ENCODE measurements at regions not wholly inside any gene's neighbourhood (a gene's known extent, or its start where the extent isn't known, plus 50 kb on each side); places are given as distances from the start of the nearest gene placed in this dataset.

DNA sequence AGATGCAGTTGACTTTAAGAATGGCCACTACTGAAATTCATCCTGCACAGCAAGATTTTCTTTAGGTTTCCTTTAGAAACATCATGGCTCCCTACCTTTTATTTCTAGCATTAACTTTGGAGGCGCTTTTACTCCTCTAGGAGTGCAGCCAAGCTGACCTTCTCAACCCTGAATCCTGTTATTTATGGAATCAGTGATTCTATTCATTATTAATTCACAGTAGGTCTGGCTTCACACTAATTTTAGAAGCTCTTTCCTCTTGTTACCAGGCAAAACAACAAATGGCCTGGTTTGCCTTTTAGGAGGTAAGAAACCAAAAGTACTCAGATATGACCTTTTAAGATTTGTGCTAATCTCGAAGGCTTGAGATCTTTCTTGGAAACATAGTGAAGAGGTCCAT lies 93.0 kb upstream of the PELI1 start:
- H3K36me3 ChIP-seq = no peaks in the 10 kb centered on the region
- DNase-seq = no peak
- intact Hi-C loops (cut with DNase I) = no loop called here
- H3K27ac ChIP-seq = no peak overlapping the region
- 90 to 92% methylated on average over 2 of the region's 2 CpGs for WGBS, 2 donors
- no peaks in the 10 kb centered on the region for H3K9me3 ChIP-seq
- TF ChIP-seq POLR2A (IDR thresholded peaks at IDR 0.05) (no peak), EP300 (IDR thresholded peaks at IDR 0.05) (no peak), POLR2AphosphoS5 (IDR thresholded peaks at IDR 0.05) (no peak)
- TF ChIP-seq, protein P1, sequence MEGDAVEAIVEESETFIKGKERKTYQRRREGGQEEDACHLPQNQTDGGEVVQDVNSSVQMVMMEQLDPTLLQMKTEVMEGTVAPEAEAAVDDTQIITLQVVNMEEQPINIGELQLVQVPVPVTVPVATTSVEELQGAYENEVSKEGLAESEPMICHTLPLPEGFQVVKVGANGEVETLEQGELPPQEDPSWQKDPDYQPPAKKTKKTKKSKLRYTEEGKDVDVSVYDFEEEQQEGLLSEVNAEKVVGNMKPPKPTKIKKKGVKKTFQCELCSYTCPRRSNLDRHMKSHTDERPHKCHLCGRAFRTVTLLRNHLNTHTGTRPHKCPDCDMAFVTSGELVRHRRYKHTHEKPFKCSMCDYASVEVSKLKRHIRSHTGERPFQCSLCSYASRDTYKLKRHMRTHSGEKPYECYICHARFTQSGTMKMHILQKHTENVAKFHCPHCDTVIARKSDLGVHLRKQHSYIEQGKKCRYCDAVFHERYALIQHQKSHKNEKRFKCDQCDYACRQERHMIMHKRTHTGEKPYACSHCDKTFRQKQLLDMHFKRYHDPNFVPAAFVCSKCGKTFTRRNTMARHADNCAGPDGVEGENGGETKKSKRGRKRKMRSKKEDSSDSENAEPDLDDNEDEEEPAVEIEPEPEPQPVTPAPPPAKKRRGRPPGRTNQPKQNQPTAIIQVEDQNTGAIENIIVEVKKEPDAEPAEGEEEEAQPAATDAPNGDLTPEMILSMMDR (IDR thresholded peaks at IDR 0.05) = no peak
- no peaks in the 10 kb centered on the region for H3K27me3 ChIP-seq
- peaks cover 0 to 11% (median 10%) of the 10 kb centered on the region in 4 donors for H3K4me1 ChIP-seq
- H3K4me3 ChIP-seq = no peak overlapping the region

DNA sequence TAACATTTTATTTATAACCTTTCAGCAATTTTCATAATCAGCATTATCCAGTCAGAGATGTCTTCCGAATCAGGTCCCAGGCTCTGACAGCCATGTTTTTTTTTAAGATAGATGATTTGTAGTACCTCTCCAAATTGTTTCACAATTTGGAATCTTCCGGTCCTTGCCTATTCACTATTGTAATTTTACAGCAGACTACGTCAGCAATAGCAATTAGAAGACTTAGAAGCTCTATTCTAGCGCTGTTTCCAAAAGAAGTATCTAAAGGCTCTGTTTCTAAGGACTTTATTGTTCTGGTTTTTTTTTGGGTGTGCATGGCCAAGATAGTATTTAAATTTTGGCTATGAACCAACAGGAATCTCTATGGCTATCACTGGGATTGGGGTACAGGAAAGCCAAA lies 94.6 kb upstream of the PELI1 start:
- 91 to 96% methylated on average over 4 of the region's 4 CpGs for WGBS, 2 donors
- DNase-seq = no peak
- H3K9me3 ChIP-seq = no peaks in the 10 kb centered on the region
- intact Hi-C loops (cut with DNase I) = no loop called here
- TF ChIP-seq POLR2A (IDR thresholded peaks at IDR 0.05) (no peak), EP300 (IDR thresholded peaks at IDR 0.05) (no peak), POLR2AphosphoS5 (IDR thresholded peaks at IDR 0.05) (no peak)
- H3K36me3 ChIP-seq = no peaks in the 10 kb centered on the region
- H3K4me3 ChIP-seq = no peak overlapping the region
- peaks cover 0 to 2% (median under 1%) of the 10 kb centered on the region in 4 donors for H3K4me1 ChIP-seq
- no peaks in the 10 kb centered on the region for H3K27me3 ChIP-seq
- H3K27ac ChIP-seq = no peak overlapping the region

GRCh38 chr2:64243081-64244036 lies 99.1 kb upstream of the PELI1 start:
- H3K27me3 ChIP-seq = no peaks in the 10 kb centered on the region
- H3K4me3 ChIP-seq = no peak overlapping the region
- H3K9me3 ChIP-seq = no peaks in the 10 kb centered on the region
- WGBS, 2 donors = 71 to 92% methylated on average over 2 of the region's 2 CpGs
- intact Hi-C loops (cut with DNase I) = no loop called here
- peaks cover 0 to 10% (median 3%) of the 10 kb centered on the region in 4 donors for H3K4me1 ChIP-seq
- TF ChIP-seq, protein P1 (IDR thresholded peaks at IDR 0.05) = no peak
- TF ChIP-seq POLR2A (IDR thresholded peaks at IDR 0.05) (no peak), EP300 (IDR thresholded peaks at IDR 0.05) (no peak), POLR2AphosphoS5 (IDR thresholded peaks at IDR 0.05) (no peak)
- H3K27ac ChIP-seq = no peak overlapping the region
- no peaks in the 10 kb centered on the region for H3K36me3 ChIP-seq
- no peak for DNase-seq

GRCh38 chr2:64244037-64244416 lies 99.8 kb upstream of the PELI1 start:
- Histone ChIP-seq H3K4me1 (peaks cover 0 to 10% (median 3%) of the 10 kb centered on the region in 4 donors), H3K36me3 (no peaks in the 10 kb centered on the region), H3K9me3 (no peaks in the 10 kb centered on the region), H3K27ac (no peak overlapping the region), H3K4me3 (no peak overlapping the region), H3K27me3 (no peaks in the 10 kb centered on the region)
- 94 to 95% methylated on average over 1 of the region's 1 CpG for WGBS, 2 donors
- DNase-seq = no peak
- TF ChIP-seq POLR2AphosphoS5 (IDR thresholded peaks at IDR 0.05) (no peak), POLR2A (IDR thresholded peaks at IDR 0.05) (no peak), EP300 (IDR thresholded peaks at IDR 0.05) (no peak)
- TF ChIP-seq, protein P1 (IDR thresholded peaks at IDR 0.05) = no peak
- intact Hi-C loops (cut with DNase I) = no loop called here

- Histone ChIP-seq H3K4me1 (peaks cover 0 to 10% (median 3%) of the 10 kb centered on the region in 4 donors), H3K4me3 (no peak overlapping the region), H3K27me3 (no peaks in the 10 kb centered on the region), H3K27ac (no peak overlapping the region), H3K36me3 (no peaks in the 10 kb centered on the region), H3K9me3 (no peaks in the 10 kb centered on the region)
- TF ChIP-seq POLR2A (IDR thresholded peaks at IDR 0.05) = no peak
- no peak for TF ChIP-seq EP300 (IDR thresholded peaks at IDR 0.05)
- TF ChIP-seq, protein P1 (IDR thresholded peaks at IDR 0.05) = no peak
- no peak for TF ChIP-seq POLR2AphosphoS5 (IDR thresholded peaks at IDR 0.05)
- DNase-seq = no peak
- 80 to 85% methylated on average over 4 of the region's 4 CpGs for WGBS, 2 donors
- intact Hi-C loops (cut with DNase I) = no loop called here
Observed at GRCh38 chr2:64245631-64246030, 101.4 kb upstream of the PELI1 start.
